GM19240 (cell line): ENCODE measurements at regions not wholly inside any gene's neighbourhood (a gene's known extent, or its start where the extent isn't known, plus 50 kb on each side); places are given as distances from the start of the nearest gene placed in this dataset.

Source experiments
- DNase-seq: peaks from one replicate; pipeline ENCODE4 v3.0.0; 2011; ENCODE audit warnings: low spot score; ENCODE audit not compliant: insufficient read length

- no peak for DNase-seq
These were observed 235.2 kb downstream of the ALDH8A1 start for GRCh38 chr6:134714679-134715078.

GRCh38 chr6:134714113-134714512 is 235.8 kb downstream of the ALDH8A1 start:
- DNase-seq: no peak

- no peak for DNase-seq
These were observed 237.6 kb downstream of the ALDH8A1 start for GRCh38 chr6:134712311-134712710.

GRCh38 chr6:134708079-134708478 is 241.8 kb downstream of the ALDH8A1 start:
- no peak for DNase-seq

DNA sequence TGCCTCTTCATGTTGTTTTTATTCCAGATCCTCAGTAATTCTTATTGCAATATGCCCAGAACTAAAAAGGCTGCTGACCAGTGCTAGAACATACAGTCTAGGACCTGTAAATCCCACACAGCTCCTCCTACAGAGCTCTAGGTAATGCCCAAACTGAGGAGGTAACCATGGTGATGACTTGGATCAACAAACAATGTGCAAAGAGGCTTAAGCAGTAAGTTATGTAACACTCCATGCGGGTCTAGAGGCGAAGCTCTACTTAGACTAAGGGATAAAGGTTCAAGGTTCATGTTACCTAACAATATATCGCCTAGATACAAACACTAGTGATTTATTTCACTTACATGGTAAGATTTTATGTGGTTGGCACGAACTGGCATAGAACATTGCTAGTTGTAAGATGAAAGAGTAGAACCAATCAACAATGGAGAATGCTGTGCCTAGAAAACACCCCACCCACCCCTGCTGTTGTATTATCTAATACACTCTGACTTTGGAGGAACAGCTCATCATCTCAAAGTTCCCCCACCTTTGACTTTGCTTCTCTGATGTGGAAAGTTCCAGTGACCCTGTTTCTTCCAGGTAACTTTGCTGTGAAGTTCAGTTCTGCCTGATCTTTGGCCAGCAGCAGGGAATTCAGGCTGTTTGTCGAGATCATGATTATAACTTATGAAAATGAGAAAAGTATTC is 242.4 kb downstream of the ALDH8A1 start:
- no peak for DNase-seq

- no peak for DNase-seq
These were observed 243.1 kb downstream of the ALDH8A1 start for GRCh38 chr6:134706806-134707205.

- DNase-seq: no peak
These were observed 243.7 kb downstream of the ALDH8A1 start for GRCh38 chr6:134706153-134706552.

DNA sequence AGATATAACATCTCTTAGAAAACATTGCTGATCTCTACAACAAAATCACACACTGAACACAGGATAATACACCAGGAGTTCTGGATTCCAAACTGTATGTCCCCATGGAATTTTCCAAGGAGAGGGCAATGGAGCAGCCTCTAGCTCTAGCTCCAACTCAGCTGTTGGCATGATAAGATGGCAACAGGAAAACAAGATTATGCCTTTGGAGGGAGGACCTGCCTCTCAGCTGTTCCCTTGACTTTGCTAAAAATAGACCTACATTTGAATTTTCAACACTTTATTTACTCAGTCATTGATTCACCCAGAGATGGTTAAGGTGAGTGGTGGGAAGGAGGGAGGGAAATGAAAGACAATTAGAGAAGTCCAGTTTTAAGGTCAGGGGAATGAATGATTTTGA is 246.7 kb downstream of the ALDH8A1 start:
- DNase-seq: no peak

GRCh38 chr6:134702279-134702678 is 247.6 kb downstream of the ALDH8A1 start:
- DNase-seq: no peak

- no peak for DNase-seq
These were observed 248.6 kb downstream of the ALDH8A1 start for GRCh38 chr6:134701301-134701700.

DNA sequence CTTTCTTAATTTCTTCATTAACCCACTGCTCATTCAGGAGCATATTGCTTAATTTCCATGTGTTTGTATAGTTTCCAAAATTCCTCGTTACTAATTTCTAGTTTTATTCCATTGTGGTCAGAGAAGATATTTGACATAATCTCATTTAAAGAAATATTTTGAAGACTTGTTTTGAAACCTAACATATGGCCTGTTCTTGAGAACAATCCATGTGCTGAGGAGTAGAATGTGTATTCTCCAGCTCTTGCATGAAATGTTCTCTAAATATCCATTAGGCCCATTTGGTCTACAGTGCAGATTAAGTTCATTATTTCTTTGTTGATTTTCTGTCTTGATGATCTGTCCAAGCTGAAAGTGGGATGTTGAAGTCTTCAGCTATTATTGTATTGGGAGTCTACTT is 251.7 kb downstream of the ALDH8A1 start:
- DNase-seq: no peak

DNA sequence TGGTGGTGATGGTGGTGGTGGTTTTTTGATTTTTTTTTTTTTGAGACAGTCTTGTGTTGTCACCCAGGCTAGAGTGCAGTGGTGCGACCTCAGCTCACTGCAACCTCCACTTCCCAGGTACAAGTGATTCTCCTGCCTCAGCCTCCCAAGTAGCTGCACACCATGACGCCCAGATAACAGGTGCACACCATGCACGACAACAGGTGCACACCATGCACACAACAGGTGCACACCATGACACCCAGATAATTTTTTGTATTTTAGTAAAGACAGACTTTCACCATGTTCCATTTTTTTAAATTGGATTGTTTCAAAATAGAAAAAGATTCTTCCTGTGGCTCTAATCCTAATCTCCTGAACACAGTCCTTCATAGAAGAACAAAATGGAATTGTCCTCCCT is 257.9 kb downstream of the ALDH8A1 start:
- DNase-seq: no peak

GRCh38 chr6:134691180-134691579 is 258.7 kb downstream of the ALDH8A1 start:
- no peak for DNase-seq

- DNase-seq: no peak
These were observed 259.9 kb downstream of the ALDH8A1 start for GRCh38 chr6:134690048-134690447.

DNA sequence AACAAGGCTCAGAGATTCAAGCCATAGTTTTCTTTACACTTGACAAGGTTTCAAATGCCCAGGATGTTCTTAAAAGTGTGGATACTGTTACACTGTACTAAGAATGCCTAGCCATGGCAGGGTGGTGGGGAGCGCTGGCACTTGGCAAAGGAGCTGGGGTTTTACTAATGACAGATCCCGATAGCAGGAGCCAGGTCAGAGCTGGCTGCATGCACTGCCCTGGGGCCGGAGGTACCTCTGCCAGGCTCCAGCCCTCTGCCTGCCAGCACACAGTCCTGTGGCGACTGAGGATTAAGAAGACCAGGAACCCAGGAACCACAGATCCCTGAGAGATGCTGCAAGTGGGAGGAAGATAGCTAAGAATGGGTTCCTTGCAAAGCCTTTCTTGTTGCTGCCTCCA is 260.3 kb downstream of the ALDH8A1 start:
- no peak for DNase-seq

DNA sequence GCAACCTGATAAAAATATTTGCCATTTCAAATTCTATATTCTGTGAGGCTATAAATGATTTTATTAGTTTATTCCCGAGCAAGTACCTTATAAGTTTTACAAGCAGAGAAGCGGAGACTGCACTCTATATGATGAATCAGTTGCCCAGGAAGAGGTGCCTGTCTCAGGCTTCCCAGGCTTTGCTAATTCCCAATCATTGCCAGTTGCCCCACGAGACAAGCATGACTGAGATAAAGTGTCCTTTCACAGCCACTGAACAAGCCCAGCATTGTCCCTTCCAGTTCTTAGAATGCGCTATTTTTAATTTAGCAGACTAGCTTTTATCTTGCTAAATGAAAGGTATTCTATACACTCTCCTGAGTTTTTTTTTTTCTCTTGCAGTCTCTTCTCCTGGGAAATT is 260.7 kb downstream of the ALDH8A1 start:
- DNase-seq: no peak

GRCh38 chr6:134686071-134686470 is 263.8 kb downstream of the ALDH8A1 start:
- no peak for DNase-seq

DNA sequence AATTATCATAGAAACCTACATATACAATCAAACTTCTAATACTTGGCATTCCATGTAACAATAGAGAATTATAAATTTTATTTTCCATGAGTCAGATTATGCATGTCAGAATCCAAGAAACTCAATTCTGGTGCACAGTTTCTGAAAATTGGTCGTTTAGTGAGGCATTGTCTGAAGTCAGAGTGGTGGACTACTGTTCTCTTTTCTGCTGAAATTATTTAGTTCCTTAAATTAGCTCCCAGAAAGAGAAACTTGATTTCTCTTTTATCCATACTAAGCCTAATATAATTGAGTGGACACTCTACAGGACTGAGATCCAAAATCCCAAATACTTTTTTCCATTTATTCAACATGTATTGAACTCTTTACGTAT is 265.5 kb downstream of the ALDH8A1 start:
- no peak for DNase-seq

GRCh38 chr6:134683783-134684422 is 266.0 kb downstream of the ALDH8A1 start:
- no peak for DNase-seq

DNA sequence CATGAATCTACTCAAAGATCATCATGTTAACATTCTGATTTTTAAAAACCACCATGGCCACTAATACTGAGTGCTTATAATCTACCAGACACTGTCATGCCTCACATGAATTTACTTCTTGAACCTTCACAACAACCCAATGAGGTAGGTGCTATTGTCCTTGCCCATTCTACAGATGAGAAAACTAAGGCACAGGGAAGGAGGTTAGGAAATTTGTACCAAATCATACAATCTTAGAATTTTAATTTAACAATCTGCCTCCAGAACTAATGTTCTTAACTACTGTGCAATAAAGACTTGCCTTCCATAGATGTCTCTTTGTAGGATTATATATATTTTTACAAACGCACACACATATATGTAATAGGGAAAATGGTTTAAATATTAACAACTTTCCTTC is 269.5 kb downstream of the ALDH8A1 start:
- no peak for DNase-seq

DNA sequence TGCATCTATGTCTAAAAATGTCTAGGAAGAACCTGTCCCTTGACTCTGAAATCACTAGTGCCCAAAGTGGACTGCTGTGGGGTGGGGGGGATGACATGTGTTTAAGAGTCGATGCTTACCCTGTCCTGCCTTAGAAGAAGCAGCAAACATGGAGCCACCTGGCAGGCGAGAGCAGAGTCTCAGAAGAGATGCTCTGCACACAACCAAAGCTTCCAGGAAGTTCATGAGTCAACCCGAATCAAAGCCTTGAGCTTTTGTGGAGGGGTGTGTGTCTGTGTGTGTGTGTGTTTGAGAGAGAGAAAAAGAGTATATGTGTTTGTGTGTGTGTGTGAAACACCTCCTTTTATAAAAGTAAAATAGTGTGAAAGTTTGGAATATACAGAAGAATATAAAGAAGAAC is 269.9 kb downstream of the ALDH8A1 start:
- no peak for DNase-seq

DNA sequence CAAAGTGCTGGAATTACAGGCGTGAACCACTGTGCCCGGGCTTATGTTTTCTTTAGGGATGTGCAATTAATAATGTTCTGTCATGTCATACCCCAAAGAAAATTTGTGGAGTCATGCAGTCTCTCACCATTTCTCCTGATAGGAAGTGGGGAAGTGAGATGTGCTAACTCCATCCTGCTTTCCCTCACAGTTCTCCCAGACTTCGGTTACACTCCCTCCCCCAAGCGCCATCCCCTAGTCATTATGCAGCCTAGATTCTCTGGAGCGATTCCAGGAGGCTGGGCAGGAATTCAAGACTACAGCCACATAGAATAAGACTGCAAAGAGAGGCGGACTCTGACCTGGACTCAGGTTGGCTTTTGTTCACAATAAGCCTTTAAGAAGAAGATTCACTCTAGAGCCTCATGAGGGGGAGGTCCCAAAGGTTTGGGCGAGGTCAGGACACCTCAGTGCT is 271.4 kb downstream of the ALDH8A1 start:
- DNase-seq: no peak
